Smooth muscle cell (in vitro differentiated cells): ENCODE measurements at regions not wholly inside any gene's neighbourhood (a gene's known extent, or its start where the extent isn't known, plus 50 kb on each side); places are given as distances from the start of the nearest gene placed in this dataset.

Experiments used
- DNase-seq: peaks from one replicate; lab custom pipeline; 2025; ENCODE audit not compliant: unreplicated experiment; lab: John Stamatoyannopoulos, UW
- H2AFZ ChIP-seq: fragments of 200-600 bp; sonication (generic); 2 replicates; pipeline ENCODE4 v1.6.0; 2016; ENCODE audit warnings: antibody characterized with exemption, low read depth, mild to moderate bottlenecking
- H3F3A ChIP-seq: fragments of 200-600 bp; sonication (generic); 2 replicates; pipeline ENCODE4 v1.6.0; 2017; ENCODE audit warnings: antibody characterized with exemption, low read depth
- H3K27ac ChIP-seq: fragments of 200-600 bp; sonication (generic); 2 replicates; pipeline ENCODE4 v1.5.1; 2016; ENCODE audit warnings: low read depth, mild to moderate bottlenecking
- H3K27me3 ChIP-seq: fragments of 200-600 bp; sonication (generic); 2 replicates; pipeline ENCODE4 v1.6.1; 2016; ENCODE audit warnings: low read depth, mild to moderate bottlenecking
- H3K36me3 ChIP-seq: fragments of 200-600 bp; sonication (generic); 2 replicates; pipeline ENCODE4 v1.5.1; 2016; ENCODE audit warnings: low read depth
- H3K4me1 ChIP-seq: fragments of 200-600 bp; sonication (generic); 2 replicates; pipeline ENCODE4 v1.5.1; 2016; ENCODE audit warnings: low read depth
- H3K4me2 ChIP-seq: fragments of 200-600 bp; sonication (generic); 2 replicates; pipeline ENCODE4 v1.6.0; 2016; ENCODE audit warnings: mild to moderate bottlenecking
- H3K4me3 ChIP-seq: fragments of 200-600 bp; sonication (generic); 2 replicates; pipeline ENCODE4 v1.5.1; 2016; ENCODE audit warnings: mild to moderate bottlenecking
- H3K79me2 ChIP-seq: fragments of 200-600 bp; sonication (generic); 2 replicates; pipeline ENCODE4 v1.6.0; 2016; ENCODE audit warnings: low read depth, mild to moderate bottlenecking
- H3K9ac ChIP-seq: fragments of 200-600 bp; sonication (generic); 2 replicates; pipeline ENCODE4 v1.6.0; 2016; ENCODE audit warnings: low read depth
- H3K9me3 ChIP-seq: fragments of 200-600 bp; sonication (generic); replicated peaks from 2 replicates; pipeline ENCODE4 v1.5.1; 2016; ENCODE audit warnings: low read depth
- H4K20me1 ChIP-seq: fragments of 200-600 bp; sonication (generic); 2 replicates; pipeline ENCODE4 v1.6.0; 2016; ENCODE audit warnings: low read depth
- WGBS: methylation state at CpG from one replicate; pipeline ENCODE4 v1.1.7; 2016; ENCODE audit warnings: low lambda C conversion rate; 5-methylcytosine and 5-hydroxymethylcytosine counted together
- TF ChIP-seq, protein P1 (sequence below): fragments of 200-600 bp; sonication (generic); IDR thresholded peaks from 2 replicates; pipeline ENCODE4 v1.5.1; 2017; ENCODE audit warnings: borderline replicate concordance, mild to moderate bottlenecking, antibody characterized with exemption; ENCODE audit not compliant: insufficient read depth, poor library complexity, severe bottlenecking

DNA sequence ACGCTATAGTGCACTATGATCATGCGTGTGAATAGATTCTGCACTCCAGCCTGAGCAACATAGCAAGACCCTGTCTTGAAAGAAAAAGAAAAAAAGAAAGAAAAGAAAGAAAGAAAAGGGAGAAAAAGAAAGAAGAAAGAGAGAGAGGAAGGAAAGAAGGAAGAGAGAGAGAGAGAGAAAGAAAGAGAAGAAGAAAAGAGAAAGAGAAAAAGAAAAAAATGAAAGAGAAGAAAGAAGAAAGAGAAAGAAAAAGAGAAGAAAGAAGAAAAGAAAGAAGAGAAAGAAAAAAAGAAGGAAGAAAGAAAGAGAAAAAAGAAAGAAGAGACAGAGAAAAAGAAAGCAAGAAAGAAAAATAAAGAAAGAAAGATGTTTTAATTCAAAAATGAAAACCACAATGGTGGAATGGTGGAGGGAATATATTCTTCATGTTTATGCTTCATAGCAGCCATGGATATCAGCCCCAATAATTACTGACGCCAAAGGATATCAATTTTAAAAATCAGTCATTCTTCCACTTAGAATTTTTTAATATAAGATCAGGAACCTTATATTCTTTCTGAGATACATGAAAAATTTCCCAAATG, 168.7 kb upstream of the TBCA start:
- no peak overlapping the region for H2AFZ ChIP-seq
- H3K27me3 ChIP-seq, result peaks cover 14% of the 10 kb centered on the region
- H3K36me3 ChIP-seq, result no peaks in the 10 kb centered on the region
- WGBS, result 97% methylated on average over 3 of the region's 3 CpGs
- H3K9ac ChIP-seq, result no peak overlapping the region
- no peaks in the 10 kb centered on the region for H3K79me2 ChIP-seq
- no peaks in the 10 kb centered on the region for H4K20me1 ChIP-seq
- no peak overlapping the region for H3K27ac ChIP-seq
- TF ChIP-seq, protein P1, sequence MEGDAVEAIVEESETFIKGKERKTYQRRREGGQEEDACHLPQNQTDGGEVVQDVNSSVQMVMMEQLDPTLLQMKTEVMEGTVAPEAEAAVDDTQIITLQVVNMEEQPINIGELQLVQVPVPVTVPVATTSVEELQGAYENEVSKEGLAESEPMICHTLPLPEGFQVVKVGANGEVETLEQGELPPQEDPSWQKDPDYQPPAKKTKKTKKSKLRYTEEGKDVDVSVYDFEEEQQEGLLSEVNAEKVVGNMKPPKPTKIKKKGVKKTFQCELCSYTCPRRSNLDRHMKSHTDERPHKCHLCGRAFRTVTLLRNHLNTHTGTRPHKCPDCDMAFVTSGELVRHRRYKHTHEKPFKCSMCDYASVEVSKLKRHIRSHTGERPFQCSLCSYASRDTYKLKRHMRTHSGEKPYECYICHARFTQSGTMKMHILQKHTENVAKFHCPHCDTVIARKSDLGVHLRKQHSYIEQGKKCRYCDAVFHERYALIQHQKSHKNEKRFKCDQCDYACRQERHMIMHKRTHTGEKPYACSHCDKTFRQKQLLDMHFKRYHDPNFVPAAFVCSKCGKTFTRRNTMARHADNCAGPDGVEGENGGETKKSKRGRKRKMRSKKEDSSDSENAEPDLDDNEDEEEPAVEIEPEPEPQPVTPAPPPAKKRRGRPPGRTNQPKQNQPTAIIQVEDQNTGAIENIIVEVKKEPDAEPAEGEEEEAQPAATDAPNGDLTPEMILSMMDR, result no peak
- no peaks in the 10 kb centered on the region for H3K9me3 ChIP-seq
- no peak overlapping the region for H3K4me3 ChIP-seq
- H3F3A ChIP-seq, result no peaks in the 10 kb centered on the region
- no peak overlapping the region for H3K4me2 ChIP-seq
- DNase-seq, result no peak
- no peaks in the 10 kb centered on the region for H3K4me1 ChIP-seq

DNA sequence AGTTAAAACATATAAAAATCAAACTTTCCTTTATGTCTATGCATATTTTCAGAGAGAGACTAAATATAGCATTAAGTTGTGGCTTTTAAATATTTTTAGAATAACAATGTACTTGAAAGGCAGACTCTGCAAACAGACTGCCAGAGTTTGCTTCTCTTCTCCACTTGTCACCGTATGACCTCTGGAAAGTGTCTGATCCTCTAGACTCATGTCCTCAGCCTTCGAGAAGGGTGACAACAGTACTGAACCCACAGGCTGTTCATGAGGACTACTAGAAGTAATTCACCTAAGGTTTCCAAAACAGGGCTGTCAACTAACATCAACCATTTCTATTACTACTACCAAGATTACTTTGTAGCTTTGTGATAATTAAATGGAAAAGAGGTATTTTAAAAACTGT, 167.7 kb upstream of the TBCA start:
- Histone ChIP-seq H3K4me2 (no peak overlapping the region), H4K20me1 (no peaks in the 10 kb centered on the region), H3K27ac (no peak overlapping the region), H3K36me3 (no peaks in the 10 kb centered on the region), H3K79me2 (no peaks in the 10 kb centered on the region), H2AFZ (no peak overlapping the region), H3K27me3 (peaks cover 18% of the 10 kb centered on the region), H3F3A (no peaks in the 10 kb centered on the region), H3K9me3 (no peaks in the 10 kb centered on the region), H3K4me3 (no peak overlapping the region), H3K4me1 (no peaks in the 10 kb centered on the region), H3K9ac (no peak overlapping the region)
- WGBS, result 64% methylated on average over 2 of the region's 2 CpGs
- TF ChIP-seq, protein P1, result no peak
- no peak for DNase-seq

DNA sequence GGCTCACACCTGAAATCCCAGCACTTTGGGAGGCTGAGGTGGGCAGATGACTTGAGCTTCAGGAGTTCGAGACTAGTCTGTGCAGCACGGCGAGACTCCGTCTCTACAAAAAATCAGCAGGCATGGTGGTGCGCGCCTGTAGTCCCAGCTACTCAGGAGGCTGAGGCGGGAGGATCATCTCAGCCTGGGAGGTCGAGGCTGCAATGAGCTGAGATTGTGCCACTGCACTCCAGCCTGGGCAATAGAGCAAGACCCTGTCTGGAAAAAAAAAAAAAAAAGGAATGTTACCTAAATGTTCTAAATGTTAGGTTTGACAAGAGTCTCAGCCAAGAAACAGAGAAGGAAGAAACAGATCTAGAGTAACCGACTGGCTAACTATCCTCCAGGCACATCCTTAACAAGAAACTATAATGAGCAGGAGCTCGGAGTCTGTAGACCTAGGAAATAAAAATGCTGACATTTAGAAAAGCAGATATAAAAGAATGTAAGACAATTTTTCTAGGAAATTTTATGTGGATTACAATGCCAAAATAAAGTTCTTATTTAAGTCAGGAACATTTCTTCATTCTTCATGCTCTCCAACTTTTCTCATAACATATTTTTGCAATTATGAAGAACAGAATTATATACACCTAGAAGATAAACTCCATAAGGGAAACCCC, 166.6 kb upstream of the TBCA start:
- Histone ChIP-seq H3F3A (no peaks in the 10 kb centered on the region), H3K4me1 (no peaks in the 10 kb centered on the region), H4K20me1 (no peaks in the 10 kb centered on the region), H3K9me3 (no peaks in the 10 kb centered on the region), H3K79me2 (no peaks in the 10 kb centered on the region), H3K36me3 (no peaks in the 10 kb centered on the region), H3K27me3 (peaks cover 21% of the 10 kb centered on the region), H3K27ac (no peak overlapping the region), H3K4me2 (no peak overlapping the region), H3K9ac (no peak overlapping the region), H2AFZ (no peak overlapping the region), H3K4me3 (no peak overlapping the region)
- TF ChIP-seq, protein P1, result no peak
- 87% methylated on average over 10 of the region's 10 CpGs for WGBS
- DNase-seq, result no peak
